CD14-positive monocyte (primary cell): ENCODE measurements at regions not wholly inside any gene's neighbourhood (a gene's known extent, or its start where the extent isn't known, plus 50 kb on each side); places are given as distances from the start of the nearest gene placed in this dataset.

Source experiments
- DNase-seq, 3 donors: peaks; one replicate each; pipeline ENCODE4 v3.0.0-alpha.2; 2011 to 2022
- H2AFZ ChIP-seq: 2 replicates; pipeline ENCODE4 v1.6.0; 2012; ENCODE audit warnings: mild to moderate bottlenecking, low read depth, low read length, inconsistent platforms; ENCODE audit not compliant: insufficient read depth, poor library complexity, severe bottlenecking
- H3K27ac ChIP-seq, 2 donors: 1 replicate in 1 of 2; 2 replicates in 1 of 2; pipeline ENCODE4 v1.5.1; 2012 to 2013; ENCODE audit warnings: low read length in 2 of 2, control low read depth in 1 of 2, inconsistent platforms in 1 of 2, low read depth in 1 of 2, mild to moderate bottlenecking in 1 of 2
- H3K27me3 ChIP-seq, 2 donors: one replicate each; pipeline versions ENCODE4 v1.6.0 to v1.6.1; 2011 to 2013; ENCODE audit warnings: low read length in 2 of 2; ENCODE audit not compliant: control insufficient read depth in 2 of 2, insufficient read depth in 2 of 2
- H3K36me3 ChIP-seq, 2 donors: replicated peaks in 1 of 2; 1 replicate in 1 of 2; 2 replicates in 1 of 2; pipeline versions ENCODE4 v1.5.1 to v1.6.1; 2012 to 2013; ENCODE audit warnings: low read length in 2 of 2, control low read depth in 1 of 2, inconsistent platforms in 1 of 2, mild to moderate bottlenecking in 1 of 2; ENCODE audit not compliant: insufficient read depth in 2 of 2, control insufficient read depth in 1 of 2
- H3K4me1 ChIP-seq, 2 donors: 1 replicate in 1 of 2; 2 replicates in 1 of 2; pipeline versions ENCODE4 v1.5.1 to v1.6.1; 2012 to 2013; ENCODE audit warnings: low read length in 2 of 2, control low read depth in 1 of 2, inconsistent platforms in 1 of 2, mild to moderate bottlenecking in 1 of 2, moderate library complexity in 1 of 2; ENCODE audit not compliant: insufficient read depth in 2 of 2, control insufficient read depth in 1 of 2
- H3K4me2 ChIP-seq: replicated peaks from 2 replicates; pipeline ENCODE3; 2012; ENCODE audit warnings: low read length, moderate library complexity, mild to moderate bottlenecking; ENCODE audit not compliant: poor library complexity, severe bottlenecking; ENCODE audit errors: extremely low read depth
- H3K4me3 ChIP-seq, 3 experiments: fragments of 200-600 bp in 1 of 3; sonication (generic) in 1 of 3; replicated peaks in 1 of 3; 1 replicate in 2 of 3; 2 replicates in 1 of 3; pipeline ENCODE4 v1.5.1; 2011 to 2013; ENCODE audit warnings: low read length in 3 of 3, mild to moderate bottlenecking in 3 of 3, control low read depth in 2 of 3, low read depth in 2 of 3, inconsistent platforms in 1 of 3, moderate library complexity in 1 of 3
- H3K79me2 ChIP-seq: 2 replicates; pipeline ENCODE4 v1.6.0; 2012; ENCODE audit warnings: mild to moderate bottlenecking, control low read depth, inconsistent platforms, low read length, moderate library complexity; ENCODE audit not compliant: insufficient read depth
- H3K9ac ChIP-seq: 2 replicates; pipeline ENCODE4 v1.6.0; 2017; ENCODE audit warnings: low read length, mild to moderate bottlenecking; ENCODE audit not compliant: insufficient read depth, poor library complexity, severe bottlenecking
- H3K9me3 ChIP-seq, 2 donors: replicated peaks in 1 of 2; 1 replicate in 1 of 2; 2 replicates in 1 of 2; pipeline versions ENCODE4 v1.5.1 to v1.6.1; 2012 to 2013; ENCODE audit warnings: low read length in 2 of 2, control low read depth in 1 of 2; ENCODE audit not compliant: control insufficient read depth in 1 of 2, insufficient read depth in 1 of 2
- H4K20me1 ChIP-seq: 2 replicates; pipeline ENCODE4 v1.6.0; 2012; ENCODE audit warnings: mild to moderate bottlenecking, low read length, control low read depth, moderate library complexity; ENCODE audit not compliant: insufficient read depth
- H3K27ac Mint-ChIP-seq, 7 donors: one replicate each; pipeline ENCODE4 v1.8.0; 2020; ENCODE audit warnings: mild to moderate bottlenecking in 7 of 7, mixed read lengths in 7 of 7, moderate library complexity in 6 of 7, inconsistent platforms in 2 of 7
- H3K27me3 Mint-ChIP-seq, 3 donors: one replicate each; pipeline ENCODE4 v1.8.0; 2021 to 2022; ENCODE audit warnings: low read depth in 3 of 3, mild to moderate bottlenecking in 3 of 3, mixed read lengths in 3 of 3, moderate library complexity in 3 of 3, inconsistent platforms in 1 of 3
- H3K36me3 Mint-ChIP-seq, 2 donors: one replicate each; pipeline ENCODE4 v1.8.0; 2020; ENCODE audit warnings: mixed read lengths in 2 of 2, inconsistent platforms in 1 of 2, mild to moderate bottlenecking in 1 of 2
- H3K4me1 Mint-ChIP-seq: one replicate; pipeline ENCODE4 v1.8.0; 2020; ENCODE audit warnings: mild to moderate bottlenecking, mixed read lengths
- H3K4me3 Mint-ChIP-seq, 2 donors: one replicate each; pipeline ENCODE4 v1.8.0; 2020; ENCODE audit warnings: mild to moderate bottlenecking in 2 of 2, mixed read lengths in 2 of 2, moderate library complexity in 1 of 2
- H3K9me3 Mint-ChIP-seq, 7 donors: one replicate each; pipeline ENCODE4 v1.8.0; 2020 to 2022; ENCODE audit warnings: mixed read lengths in 7 of 7, mild to moderate bottlenecking in 6 of 7, moderate library complexity in 6 of 7, inconsistent platforms in 2 of 7
- CTCF ChIP-seq: fragments of 200-600 bp; IDR thresholded peaks from one replicate; pipeline ENCODE4 v1.8.0; 2022; ENCODE audit warnings: antibody characterized with exemption, mild to moderate bottlenecking
- WGBS: methylation state at CpG from one replicate; pipeline ENCODE4 v1.1.5; 2013; ENCODE audit warnings: missing lambda C conversion rate; ENCODE audit not compliant: insufficient coverage; 5-methylcytosine and 5-hydroxymethylcytosine counted together
- intact Hi-C, 2 donors: fragments of 100-400 bp; cut with micrococcal nuclease; formaldehyde crosslinking; loops; one replicate each; pipeline versions ENCODE4 v1.15.0 to v1.15.1; 2023

DNA sequence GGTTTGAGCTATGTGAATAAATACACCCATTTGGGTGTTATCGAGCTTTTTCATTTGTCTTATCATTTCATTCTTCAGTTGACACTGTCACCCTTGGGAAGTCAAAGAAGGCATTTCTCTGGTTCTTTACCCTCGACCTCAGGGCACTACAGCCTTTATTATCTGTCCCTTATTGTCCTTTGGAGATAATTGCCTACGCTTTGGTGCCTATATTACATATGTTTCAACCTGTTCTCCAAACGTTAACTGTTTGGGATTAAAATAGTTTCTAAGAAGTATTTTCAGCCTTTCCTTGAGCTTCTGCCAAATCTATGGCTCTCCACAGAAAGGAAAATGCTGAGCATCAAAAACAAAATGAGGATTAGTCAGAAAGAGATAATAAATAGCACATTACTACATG lies 395.4 kb upstream of the ADAMTS9 start:
- no peak overlapping the region for H3K4me3 ChIP-seq
- H3K4me2 ChIP-seq = no peak overlapping the region
- no peaks in the 10 kb centered on the region for H4K20me1 ChIP-seq
- Mint-ChIP-seq H3K4me3 (no peak overlapping the region), H3K4me1 (no peaks in the 10 kb centered on the region), H3K27ac (no peak overlapping the region), H3K9me3 (peaks cover 0 to 6% (median 2%) of the 10 kb centered on the region in 7 donors), H3K27me3 (peaks cover 0 to 2% (median 0%) of the 10 kb centered on the region in 3 donors), H3K36me3 (no peaks in the 10 kb centered on the region)
- H3K9me3 ChIP-seq = peaks cover 7 to 9% of the 10 kb centered on the region in 2 donors
- TF ChIP-seq CTCF = no peak
- no peaks in the 10 kb centered on the region for H3K4me1 ChIP-seq
- no peak overlapping the region for H2AFZ ChIP-seq
- H3K27ac ChIP-seq = no peak overlapping the region
- intact Hi-C loops = no loop called here
- 70% methylated on average over 2 of the region's 4 CpGs for WGBS
- no peak for DNase-seq
- no peaks in the 10 kb centered on the region for H3K79me2 ChIP-seq
- H3K9ac ChIP-seq = no peak overlapping the region
- H3K27me3 ChIP-seq = no peaks in the 10 kb centered on the region
- no peaks in the 10 kb centered on the region for H3K36me3 ChIP-seq

- no peak overlapping the region for H3K27ac Mint-ChIP-seq
- TF ChIP-seq CTCF = no peak
- intact Hi-C loops = no loop called here
- Histone ChIP-seq H4K20me1 (no peaks in the 10 kb centered on the region), H3K9ac (no peak overlapping the region), H3K4me2 (no peak overlapping the region), H3K4me3 (no peak overlapping the region), H3K27me3 (no peaks in the 10 kb centered on the region), H3K79me2 (no peaks in the 10 kb centered on the region), H3K36me3 (no peaks in the 10 kb centered on the region), H2AFZ (no peak overlapping the region), H3K27ac (no peak overlapping the region), H3K9me3 (peaks cover 7 to 9% of the 10 kb centered on the region in 2 donors), H3K4me1 (no peaks in the 10 kb centered on the region)
- no CpG with 5 or more reads among the region's 2 CpGs for WGBS
- peaks cover 0 to 9% (median 2%) of the 10 kb centered on the region in 7 donors for H3K9me3 Mint-ChIP-seq
- no peaks in the 10 kb centered on the region for H3K4me1 Mint-ChIP-seq
- no peak for DNase-seq
- H3K36me3 Mint-ChIP-seq = no peaks in the 10 kb centered on the region
- H3K4me3 Mint-ChIP-seq = no peak overlapping the region
- peaks cover 0 to 2% (median 0%) of the 10 kb centered on the region in 3 donors for H3K27me3 Mint-ChIP-seq
Observed at GRCh38 chr3:65081536-65081935, 393.7 kb upstream of the ADAMTS9 start.
